ENCODE measurements at regions not wholly inside any gene's neighbourhood (a gene's known extent, or its start where the extent isn't known, plus 50 kb on each side); places are given as distances from the start of the nearest gene placed in this dataset.

DNA sequence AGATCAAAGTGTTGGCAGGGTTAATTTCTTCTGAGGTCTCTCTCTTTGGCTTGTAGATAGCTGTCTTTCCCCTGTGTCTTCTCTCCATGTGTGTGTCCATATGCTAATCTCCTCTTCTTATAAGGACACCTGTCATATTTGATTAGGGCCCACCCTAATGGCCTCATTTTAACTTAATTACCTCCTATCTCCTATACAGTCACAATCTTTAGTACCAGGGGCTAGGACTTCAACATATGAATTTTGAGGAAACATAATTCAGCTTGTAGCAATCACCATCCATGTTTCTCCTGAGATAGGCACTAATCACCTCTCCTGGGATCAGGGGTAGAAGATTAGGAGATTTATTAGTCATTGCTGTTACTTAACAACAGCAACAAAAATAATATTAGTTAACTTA is 196.1 kb upstream of the RXFP2 start:
- TF ChIP-seq, protein P1, sequence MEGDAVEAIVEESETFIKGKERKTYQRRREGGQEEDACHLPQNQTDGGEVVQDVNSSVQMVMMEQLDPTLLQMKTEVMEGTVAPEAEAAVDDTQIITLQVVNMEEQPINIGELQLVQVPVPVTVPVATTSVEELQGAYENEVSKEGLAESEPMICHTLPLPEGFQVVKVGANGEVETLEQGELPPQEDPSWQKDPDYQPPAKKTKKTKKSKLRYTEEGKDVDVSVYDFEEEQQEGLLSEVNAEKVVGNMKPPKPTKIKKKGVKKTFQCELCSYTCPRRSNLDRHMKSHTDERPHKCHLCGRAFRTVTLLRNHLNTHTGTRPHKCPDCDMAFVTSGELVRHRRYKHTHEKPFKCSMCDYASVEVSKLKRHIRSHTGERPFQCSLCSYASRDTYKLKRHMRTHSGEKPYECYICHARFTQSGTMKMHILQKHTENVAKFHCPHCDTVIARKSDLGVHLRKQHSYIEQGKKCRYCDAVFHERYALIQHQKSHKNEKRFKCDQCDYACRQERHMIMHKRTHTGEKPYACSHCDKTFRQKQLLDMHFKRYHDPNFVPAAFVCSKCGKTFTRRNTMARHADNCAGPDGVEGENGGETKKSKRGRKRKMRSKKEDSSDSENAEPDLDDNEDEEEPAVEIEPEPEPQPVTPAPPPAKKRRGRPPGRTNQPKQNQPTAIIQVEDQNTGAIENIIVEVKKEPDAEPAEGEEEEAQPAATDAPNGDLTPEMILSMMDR (IDR thresholded peaks at IDR 0.05; ENCODE audit: control extremely low read depth in 1 of 3, insufficient read depth in 1 of 3, low read depth in 1 of 3, low read length in 3 of 3): no peak
- TF ChIP-seq JUND (IDR thresholded peaks at IDR 0.05; ENCODE audit: low read length) (no peak), TEAD4 (IDR thresholded peaks at IDR 0.05; ENCODE audit: low read depth, low read length) (no peak), EZH2 (IDR thresholded peaks at IDR 0.05; ENCODE audit: low read depth, low read length, severe bottlenecking) (no peak), YY1 (IDR thresholded peaks at IDR 0.05; ENCODE audit: low read depth, low read length) (no peak), CREB1 (IDR thresholded peaks at IDR 0.05) (no peak), POLR2A (IDR thresholded peaks at IDR 0.05; ENCODE audit: control extremely low read depth in 1 of 2, low read depth in 2 of 2, low read length in 2 of 2) (no peak), TAF1 (IDR thresholded peaks at IDR 0.05; ENCODE audit: low read depth, low read length) (no peak)
- TF ChIP-seq, protein P2, sequence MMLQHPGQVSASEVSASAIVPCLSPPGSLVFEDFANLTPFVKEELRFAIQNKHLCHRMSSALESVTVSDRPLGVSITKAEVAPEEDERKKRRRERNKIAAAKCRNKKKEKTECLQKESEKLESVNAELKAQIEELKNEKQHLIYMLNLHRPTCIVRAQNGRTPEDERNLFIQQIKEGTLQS (IDR thresholded peaks at IDR 0.05; ENCODE audit: insufficient read depth, low read depth, low read length): no peak
